GM18951 (cell line): ENCODE measurements at regions not wholly inside any gene's neighbourhood (a gene's known extent, or its start where the extent isn't known, plus 50 kb on each side); places are given as distances from the start of the nearest gene placed in this dataset.

Experiments
- POLR2A ChIP-seq: IDR thresholded peaks from 4 replicates; pipeline ENCODE4 v1.6.1; 2011; ENCODE audit warnings: mild to moderate bottlenecking; ENCODE audit not compliant: insufficient read length, insufficient read depth; ENCODE audit errors: extremely low read depth
- in situ Hi-C: fragments of 300-500 bp; cut with MboI; formaldehyde crosslinking; loops from one replicate; pipeline ENCODE4 v1.12.0; 2022; ENCODE audit warnings: low sequenced_read_pairs, mixed read lengths, inconsistent platforms; ENCODE audit not compliant: unreplicated experiment

DNA sequence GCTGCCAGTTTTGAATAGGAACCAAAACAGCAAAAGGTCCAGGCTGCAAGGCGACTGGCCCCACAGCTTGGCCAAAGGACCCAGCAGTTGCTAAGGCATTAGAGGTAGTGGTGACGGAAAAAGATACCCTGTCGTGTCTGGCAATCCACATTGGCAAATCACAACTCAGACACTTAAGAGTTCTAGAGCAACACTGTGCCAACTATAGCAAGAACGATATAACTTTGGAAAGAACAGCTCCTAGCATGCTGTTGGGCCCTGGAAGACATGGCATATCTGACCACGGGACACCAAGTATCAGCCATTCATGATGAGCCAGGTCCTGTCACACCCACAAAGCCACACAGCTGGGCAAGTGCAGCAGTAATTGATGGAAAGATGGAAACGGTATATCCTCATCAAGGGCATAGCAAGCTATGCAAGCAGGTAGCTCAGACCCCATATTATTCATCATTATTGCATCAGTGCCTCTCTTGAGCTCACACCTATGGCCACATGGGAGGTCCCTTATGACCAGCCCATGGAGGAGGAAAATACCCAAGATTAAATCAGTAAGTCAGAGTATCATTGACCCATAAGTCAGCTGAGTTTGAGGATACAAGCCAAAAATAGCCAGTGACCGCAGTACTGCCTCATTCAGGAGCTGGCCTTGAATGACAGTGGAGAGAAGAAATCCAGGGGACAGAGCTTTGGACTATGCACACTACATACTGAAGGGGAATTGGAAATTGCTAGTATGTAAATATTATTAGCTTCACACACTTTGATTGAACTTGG, 221.2 kb downstream of the SETD4 start:
- TF ChIP-seq POLR2A: no peak
- in situ Hi-C loops: loop anchor here (25.0 kb wide), 1 partner anchor 1102 kb away; no protein-coding TSS in a partner anchor

GRCh38 chr21:35838350-35838749, 222.0 kb downstream of the SETD4 start:
- in situ Hi-C loops: loop anchor here (25.0 kb wide), 1 partner anchor 1101 kb away; no protein-coding TSS in a partner anchor
- TF ChIP-seq POLR2A: no peak

DNA sequence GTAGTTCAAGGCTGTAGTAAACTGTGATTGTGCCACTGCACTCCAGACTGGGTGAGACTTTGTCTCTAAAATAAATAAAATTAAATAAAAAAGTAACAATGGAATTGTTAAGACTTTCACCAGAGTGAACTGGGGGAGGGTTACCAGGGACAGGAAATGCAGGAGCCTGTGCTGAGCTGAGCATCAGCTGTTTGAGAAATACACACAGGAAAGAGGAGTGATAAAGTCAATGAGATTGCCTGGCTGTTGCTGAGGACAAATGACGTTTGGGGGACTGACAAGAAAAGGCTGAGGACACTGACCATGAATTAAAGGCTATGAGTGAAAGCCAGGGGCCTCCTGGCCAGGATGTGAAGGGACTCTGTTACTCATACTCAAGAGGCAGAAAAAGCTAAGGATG, 226.3 kb downstream of the SETD4 start:
- in situ Hi-C loops: loop anchor here (25.0 kb wide), 1 partner anchor 1097 kb away; no protein-coding TSS in a partner anchor
- TF ChIP-seq POLR2A: no peak

DNA sequence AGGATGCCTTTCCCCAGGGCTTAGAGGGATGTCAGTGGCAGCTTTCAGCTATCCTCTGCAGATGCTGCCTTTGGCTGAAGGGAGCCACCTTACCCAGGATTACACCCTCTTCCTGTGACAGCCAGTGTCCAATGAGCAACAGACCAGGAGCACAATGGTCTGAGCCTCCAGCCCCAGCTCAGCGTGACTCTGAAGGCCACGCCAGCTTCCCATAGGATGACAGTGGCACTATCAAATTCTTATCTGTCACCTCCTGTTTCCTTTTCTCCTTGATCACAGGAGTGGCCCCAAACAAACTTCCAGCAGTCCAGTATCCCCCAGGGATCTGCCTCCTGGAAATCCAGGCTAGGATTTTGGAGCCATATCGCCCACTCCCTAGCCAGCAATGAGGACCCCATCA, 226.9 kb downstream of the SETD4 start:
- in situ Hi-C loops: loop anchor here (25.0 kb wide), 1 partner anchor 1096 kb away; no protein-coding TSS in a partner anchor
- TF ChIP-seq POLR2A: no peak

- in situ Hi-C loops: loop anchor here (25.0 kb wide), 1 partner anchor 1094 kb away; no protein-coding TSS in a partner anchor
- TF ChIP-seq POLR2A: no peak
These were observed 229.1 kb downstream of the SETD4 start for GRCh38 chr21:35831230-35831629.

- in situ Hi-C loops: loop anchor here (25.0 kb wide), 1 partner anchor 1092 kb away; no protein-coding TSS in a partner anchor
- no peak for TF ChIP-seq POLR2A
These were observed 231.3 kb downstream of the SETD4 start for GRCh38 chr21:35829067-35829466.

- TF ChIP-seq POLR2A: no peak
- in situ Hi-C loops: loop anchor here (25.0 kb wide), 1 partner anchor 1091 kb away; no protein-coding TSS in a partner anchor
These were observed 232.2 kb downstream of the SETD4 start for GRCh38 chr21:35828161-35828560.

- TF ChIP-seq POLR2A: no peak
- in situ Hi-C loops: loop anchor here (25.0 kb wide), 1 partner anchor 1090 kb away; no protein-coding TSS in a partner anchor
These were observed 233.3 kb downstream of the SETD4 start for GRCh38 chr21:35827004-35827403.

GRCh38 chr21:35825370-35826353, 234.7 kb downstream of the SETD4 start:
- no peak for TF ChIP-seq POLR2A
- in situ Hi-C loops: loop anchor here (25.0 kb wide), 1 partner anchor 1088 kb away; no protein-coding TSS in a partner anchor

GRCh38 chr21:35824136-35824535, 236.2 kb downstream of the SETD4 start:
- no peak for TF ChIP-seq POLR2A
- in situ Hi-C loops: no loop called here

- in situ Hi-C loops: no loop called here
These were observed 241.2 kb downstream of the SETD4 start for GRCh38 chr21:35819134-35819533.

DNA sequence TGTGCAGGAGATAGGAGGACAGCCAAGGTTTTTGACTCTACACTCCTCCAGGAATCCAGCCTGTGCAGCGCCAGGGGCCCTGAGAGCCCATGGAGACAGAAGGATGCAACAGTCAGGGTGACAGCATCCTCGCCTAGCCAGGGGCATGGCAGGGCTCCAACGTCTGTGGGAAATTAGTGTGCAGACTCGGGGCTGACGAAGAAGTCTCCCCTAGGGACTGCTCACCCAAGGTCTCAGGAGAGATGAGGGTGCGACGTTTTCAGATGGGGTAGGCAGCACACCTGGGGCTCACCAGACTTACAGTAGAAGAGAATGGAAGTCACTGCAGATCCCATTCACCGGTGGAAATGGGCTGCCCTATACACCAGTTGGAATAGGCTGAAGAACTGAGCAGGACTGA, 241.7 kb downstream of the SETD4 start:
- in situ Hi-C loops: no loop called here
- no peak for TF ChIP-seq POLR2A

More at GRCh38 chr21:35819134-35819533, 241.2 kb downstream of the SETD4 start:
- no peak for TF ChIP-seq POLR2A
